ENCODE measurements at regions not wholly inside any gene's neighbourhood (a gene's known extent, or its start where the extent isn't known, plus 50 kb on each side); places are given as distances from the start of the nearest gene placed in this dataset.

GRCh38 chr4:65175585-65175984, 494.7 kb downstream of the EPHA5 start:
- TF ChIP-seq, protein P1, sequence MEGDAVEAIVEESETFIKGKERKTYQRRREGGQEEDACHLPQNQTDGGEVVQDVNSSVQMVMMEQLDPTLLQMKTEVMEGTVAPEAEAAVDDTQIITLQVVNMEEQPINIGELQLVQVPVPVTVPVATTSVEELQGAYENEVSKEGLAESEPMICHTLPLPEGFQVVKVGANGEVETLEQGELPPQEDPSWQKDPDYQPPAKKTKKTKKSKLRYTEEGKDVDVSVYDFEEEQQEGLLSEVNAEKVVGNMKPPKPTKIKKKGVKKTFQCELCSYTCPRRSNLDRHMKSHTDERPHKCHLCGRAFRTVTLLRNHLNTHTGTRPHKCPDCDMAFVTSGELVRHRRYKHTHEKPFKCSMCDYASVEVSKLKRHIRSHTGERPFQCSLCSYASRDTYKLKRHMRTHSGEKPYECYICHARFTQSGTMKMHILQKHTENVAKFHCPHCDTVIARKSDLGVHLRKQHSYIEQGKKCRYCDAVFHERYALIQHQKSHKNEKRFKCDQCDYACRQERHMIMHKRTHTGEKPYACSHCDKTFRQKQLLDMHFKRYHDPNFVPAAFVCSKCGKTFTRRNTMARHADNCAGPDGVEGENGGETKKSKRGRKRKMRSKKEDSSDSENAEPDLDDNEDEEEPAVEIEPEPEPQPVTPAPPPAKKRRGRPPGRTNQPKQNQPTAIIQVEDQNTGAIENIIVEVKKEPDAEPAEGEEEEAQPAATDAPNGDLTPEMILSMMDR (IDR thresholded peaks at IDR 0.05): no peak
- TF ChIP-seq POLR2A (IDR thresholded peaks at IDR 0.05) (no peak), EP300 (IDR thresholded peaks at IDR 0.05; ENCODE audit: low read depth) (no peak), POLR2AphosphoS5 (IDR thresholded peaks at IDR 0.05) (no peak)
- Histone ChIP-seq H3K27me3 (no peaks in the 10 kb centered on the region), H3K4me1 (no peaks in the 10 kb centered on the region), H3K9me3 (no peaks in the 10 kb centered on the region), H3K27ac (no peak overlapping the region), H3K36me3 (no peaks in the 10 kb centered on the region), H3K4me3 (no peak overlapping the region)
- intact Hi-C loops (cut with DNase I; ENCODE audit: low total_unique reads) (no loop called here), in situ Hi-C loops (cut with MboI; ENCODE audit: low pct_ligation_motif_present in 1 of 4, low pct_unique_long_range_greater_than_20kb in 1 of 4, low sequenced_read_pairs in 3 of 4) (no loop called here)
- 71 to 78% methylated on average over 3 to 5 of the region's 5 CpGs for WGBS, 2 donors (ENCODE audit: low coverage in 1 of 2)
- DNase-seq: no peak

- 85 to 100% methylated on average over 1 to 6 of the region's 6 CpGs for WGBS, 2 donors (ENCODE audit: low coverage in 1 of 2)
- no peak overlapping the region for H3K4me3 ChIP-seq
- in situ Hi-C loops (cut with MboI; ENCODE audit: low pct_ligation_motif_present in 1 of 4, low pct_unique_long_range_greater_than_20kb in 1 of 4, low sequenced_read_pairs in 3 of 4): no loop called here
- no peaks in the 10 kb centered on the region for H3K4me1 ChIP-seq
- no peaks in the 10 kb centered on the region for H3K9me3 ChIP-seq
- DNase-seq: no peak
- intact Hi-C loops (cut with DNase I; ENCODE audit: low total_unique reads): no loop called here
- TF ChIP-seq POLR2A (IDR thresholded peaks at IDR 0.05) (no peak), EP300 (IDR thresholded peaks at IDR 0.05; ENCODE audit: low read depth) (no peak), POLR2AphosphoS5 (IDR thresholded peaks at IDR 0.05) (no peak)
- TF ChIP-seq, protein P1 (IDR thresholded peaks at IDR 0.05): no peak
- H3K27me3 ChIP-seq: no peaks in the 10 kb centered on the region
- H3K27ac ChIP-seq: no peak overlapping the region
- H3K36me3 ChIP-seq: no peaks in the 10 kb centered on the region
Measured at GRCh38 chr4:65170768-65171514, 499.3 kb downstream of the EPHA5 start.

GRCh38 chr4:65167719-65168118, 502.6 kb downstream of the EPHA5 start:
- WGBS, 2 donors (ENCODE audit: low coverage in 1 of 2): 60 to 67% methylated on average over 3 of the region's 3 CpGs
- H3K36me3 ChIP-seq: no peaks in the 10 kb centered on the region
- no peak for TF ChIP-seq EP300 (IDR thresholded peaks at IDR 0.05; ENCODE audit: low read depth)
- TF ChIP-seq POLR2A (IDR thresholded peaks at IDR 0.05): no peak
- TF ChIP-seq, protein P1 (IDR thresholded peaks at IDR 0.05): no peak
- no peak for TF ChIP-seq POLR2AphosphoS5 (IDR thresholded peaks at IDR 0.05)
- intact Hi-C loops (cut with DNase I; ENCODE audit: low total_unique reads): no loop called here
- in situ Hi-C loops (cut with MboI; ENCODE audit: low pct_ligation_motif_present in 1 of 4, low pct_unique_long_range_greater_than_20kb in 1 of 4, low sequenced_read_pairs in 3 of 4): no loop called here
- H3K27me3 ChIP-seq: no peaks in the 10 kb centered on the region
- no peaks in the 10 kb centered on the region for H3K4me1 ChIP-seq
- H3K27ac ChIP-seq: no peak overlapping the region
- H3K9me3 ChIP-seq: no peaks in the 10 kb centered on the region
- DNase-seq: no peak
- no peak overlapping the region for H3K4me3 ChIP-seq

DNA sequence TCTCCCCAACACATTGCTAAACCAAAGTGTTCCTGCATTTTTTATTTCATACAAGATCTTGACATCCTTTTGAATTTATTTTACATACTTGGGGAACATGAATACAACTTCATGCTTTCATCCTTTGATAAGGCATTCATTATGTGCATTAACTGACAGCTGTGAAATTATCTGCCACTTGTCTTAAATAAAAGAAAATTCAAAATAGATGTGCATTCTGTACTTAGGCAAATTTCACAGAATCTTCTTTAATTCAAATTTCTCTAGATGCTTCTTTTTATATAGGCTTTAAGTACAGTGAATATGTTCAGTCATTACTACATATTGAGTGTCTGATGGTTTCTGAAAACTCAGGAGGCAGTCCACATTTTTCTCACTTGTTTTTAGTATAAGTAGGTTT, 518.1 kb downstream of the EPHA5 start:
- TF ChIP-seq POLR2A (IDR thresholded peaks at IDR 0.05) (no peak), EP300 (IDR thresholded peaks at IDR 0.05; ENCODE audit: low read depth) (no peak), POLR2AphosphoS5 (IDR thresholded peaks at IDR 0.05) (no peak)
- TF ChIP-seq, protein P1 (IDR thresholded peaks at IDR 0.05): no peak
- in situ Hi-C loops (cut with MboI; ENCODE audit: low pct_ligation_motif_present in 1 of 4, low pct_unique_long_range_greater_than_20kb in 1 of 4, low sequenced_read_pairs in 3 of 4) (no loop called here), intact Hi-C loops (cut with DNase I; ENCODE audit: low total_unique reads) (no loop called here)
- H3K27ac ChIP-seq: no peak overlapping the region
- H3K9me3 ChIP-seq: no peaks in the 10 kb centered on the region
- no peaks in the 10 kb centered on the region for H3K36me3 ChIP-seq
- no peak for DNase-seq
- no peaks in the 10 kb centered on the region for H3K27me3 ChIP-seq
- H3K4me1 ChIP-seq: no peaks in the 10 kb centered on the region
- no peak overlapping the region for H3K4me3 ChIP-seq

All from transverse colon (tissue), 4 donors.